ENCODE measurements at regions not wholly inside any gene's neighbourhood (a gene's known extent, or its start where the extent isn't known, plus 50 kb on each side); places are given as distances from the start of the nearest gene placed in this dataset.

DNA sequence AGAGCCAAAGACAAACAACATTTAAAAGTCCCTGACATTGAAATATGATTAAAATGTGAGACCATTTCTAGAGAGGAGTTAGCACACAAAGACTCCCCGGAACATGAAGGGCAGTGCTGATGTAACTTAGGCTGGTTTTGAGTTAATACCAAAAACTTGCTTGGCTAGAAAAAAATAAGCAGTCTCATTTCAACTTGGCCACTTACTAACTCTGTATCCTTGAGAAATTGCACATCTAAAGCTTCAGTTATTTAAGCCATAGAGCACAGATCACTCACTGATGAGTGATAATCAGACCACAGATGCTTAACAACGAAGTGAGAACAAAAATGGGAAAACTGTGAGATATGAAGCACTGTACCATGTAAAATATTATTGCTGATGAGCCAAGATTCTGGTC lies 65.9 kb upstream of the MAOA start:
- no peak for DNase-seq

GRCh38 chrX:43592597-43592996 lies 63.5 kb upstream of the MAOA start:
- DNase-seq: no peak

DNA sequence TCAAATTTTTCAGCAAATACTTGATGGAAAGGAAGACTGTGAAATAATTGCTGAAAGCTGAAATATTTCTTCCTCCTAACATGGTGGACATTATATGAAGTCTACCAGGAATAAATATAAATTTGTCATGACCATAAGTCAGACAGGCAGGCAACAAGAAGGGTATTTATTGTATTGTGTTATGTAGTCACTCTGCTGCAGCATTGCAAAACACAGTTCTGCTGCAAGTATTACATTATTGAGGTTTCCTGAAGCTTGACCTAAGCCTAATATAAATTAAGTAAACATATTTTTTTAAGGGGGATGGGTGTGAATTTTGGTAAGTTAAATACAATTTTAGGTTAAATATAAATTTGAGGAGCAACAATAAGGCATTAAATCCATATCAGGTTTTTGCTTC lies 60.2 kb upstream of the MAOA start:
- DNase-seq: no peak

DNA sequence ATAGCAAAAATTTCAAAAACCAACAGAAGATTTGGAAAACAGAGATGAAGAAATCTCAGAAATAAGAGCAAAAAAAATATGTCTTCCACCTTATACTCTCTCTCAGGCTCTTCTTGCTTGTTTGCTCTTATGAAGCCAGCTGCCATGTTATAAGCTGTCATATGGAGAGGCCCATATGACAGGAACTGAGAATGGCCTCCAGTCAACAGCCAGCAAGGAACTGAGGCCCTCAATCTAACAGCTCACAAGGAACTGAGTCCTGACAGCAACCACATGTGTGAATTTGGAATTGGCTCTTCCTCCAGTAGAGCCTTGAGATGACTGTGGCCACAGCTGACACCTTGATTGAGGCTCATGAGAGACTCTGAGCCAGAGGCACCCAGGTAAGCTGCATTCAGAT lies 51.3 kb upstream of the MAOA start:
- DNase-seq: no peak

- DNase-seq: no peak
These were observed 50.7 kb upstream of the MAOA start for GRCh38 chrX:43605351-43605750.
